ENCODE measurements at regions not wholly inside any gene's neighbourhood (a gene's known extent, or its start where the extent isn't known, plus 50 kb on each side); places are given as distances from the start of the nearest gene placed in this dataset.

GRCh38 chr3:103829723-103830326 is 1395.0 kb downstream of the ZPLD1 start:
- TF ChIP-seq, protein P1, sequence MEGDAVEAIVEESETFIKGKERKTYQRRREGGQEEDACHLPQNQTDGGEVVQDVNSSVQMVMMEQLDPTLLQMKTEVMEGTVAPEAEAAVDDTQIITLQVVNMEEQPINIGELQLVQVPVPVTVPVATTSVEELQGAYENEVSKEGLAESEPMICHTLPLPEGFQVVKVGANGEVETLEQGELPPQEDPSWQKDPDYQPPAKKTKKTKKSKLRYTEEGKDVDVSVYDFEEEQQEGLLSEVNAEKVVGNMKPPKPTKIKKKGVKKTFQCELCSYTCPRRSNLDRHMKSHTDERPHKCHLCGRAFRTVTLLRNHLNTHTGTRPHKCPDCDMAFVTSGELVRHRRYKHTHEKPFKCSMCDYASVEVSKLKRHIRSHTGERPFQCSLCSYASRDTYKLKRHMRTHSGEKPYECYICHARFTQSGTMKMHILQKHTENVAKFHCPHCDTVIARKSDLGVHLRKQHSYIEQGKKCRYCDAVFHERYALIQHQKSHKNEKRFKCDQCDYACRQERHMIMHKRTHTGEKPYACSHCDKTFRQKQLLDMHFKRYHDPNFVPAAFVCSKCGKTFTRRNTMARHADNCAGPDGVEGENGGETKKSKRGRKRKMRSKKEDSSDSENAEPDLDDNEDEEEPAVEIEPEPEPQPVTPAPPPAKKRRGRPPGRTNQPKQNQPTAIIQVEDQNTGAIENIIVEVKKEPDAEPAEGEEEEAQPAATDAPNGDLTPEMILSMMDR (IDR thresholded peaks at IDR 0.05; ENCODE audit: poor library complexity): no peak
- TF ChIP-seq EZH2phosphoT487 (IDR thresholded peaks at IDR 0.05; ENCODE audit: low read depth, severe bottlenecking, unreplicated experiment): no peak
- no peak for TF ChIP-seq EZH2 (IDR thresholded peaks at IDR 0.05; ENCODE audit: borderline replicate concordance)
